NCI-H526 (cell line): ENCODE measurements at regions not wholly inside any gene's neighbourhood (a gene's known extent, or its start where the extent isn't known, plus 50 kb on each side); places are given as distances from the start of the nearest gene placed in this dataset.
"Not testable (repeated sequence)": the region's sequence is repeated elsewhere in the genome, so short reads cannot be mapped to it uniquely, and the experiment has no call there.

Experiments used
- DNase-seq, 2 experiments: peaks; one replicate each; lab custom pipeline; 2025; lab: John Stamatoyannopoulos, UW

GRCh38 chr10:16231734-16232435 lies 204.9 kb upstream of the PTER start:
- DNase-seq = no peak

- no peak for DNase-seq
Measured at GRCh38 chr10:16232441-16232840, 204.4 kb upstream of the PTER start.

- no peak for DNase-seq
Measured at GRCh38 chr10:16234916-16235315, 201.9 kb upstream of the PTER start.

- no peak for DNase-seq
Measured at GRCh38 chr10:16242446-16242845, 194.4 kb upstream of the PTER start.

- no peak for DNase-seq
Measured at GRCh38 chr10:16242859-16243613, 193.8 kb upstream of the PTER start.

GRCh38 chr10:16250136-16250535 lies 186.7 kb upstream of the PTER start:
- not testable (repeated sequence) for DNase-seq

GRCh38 chr10:16256336-16256735 lies 180.5 kb upstream of the PTER start:
- no peak for DNase-seq

- no peak for DNase-seq
Measured at GRCh38 chr10:16258291-16259040, 178.3 kb upstream of the PTER start.

- DNase-seq = no peak
Measured at GRCh38 chr10:16259726-16260125, 177.1 kb upstream of the PTER start.

- DNase-seq = no peak
Measured at GRCh38 chr10:16260388-16260787, 176.4 kb upstream of the PTER start.

- DNase-seq = no peak
Measured at GRCh38 chr10:16271571-16271970, 165.2 kb upstream of the PTER start.

- DNase-seq = no peak
Measured at GRCh38 chr10:16274911-16275310, 161.9 kb upstream of the PTER start.

GRCh38 chr10:16280595-16280994 lies 156.2 kb upstream of the PTER start:
- no peak for DNase-seq

GRCh38 chr10:16292366-16292765 lies 144.4 kb upstream of the PTER start:
- DNase-seq = no peak

- DNase-seq = no peak
Measured at GRCh38 chr10:16297069-16297468, 139.7 kb upstream of the PTER start.

- no peak for DNase-seq
Measured at GRCh38 chr10:16297642-16298041, 139.2 kb upstream of the PTER start.

GRCh38 chr10:16304311-16304710 lies 132.5 kb upstream of the PTER start:
- no peak for DNase-seq

- DNase-seq = no peak
Measured at GRCh38 chr10:16310440-16310839, 126.4 kb upstream of the PTER start.

- no peak for DNase-seq
Measured at GRCh38 chr10:16314259-16314658, 122.6 kb upstream of the PTER start.

GRCh38 chr10:16316733-16317390 lies 119.9 kb upstream of the PTER start:
- no peak for DNase-seq

- DNase-seq = no peak
Measured at GRCh38 chr10:16341637-16342036, 95.2 kb upstream of the PTER start.

GRCh38 chr10:16348891-16349290 lies 87.9 kb upstream of the PTER start:
- no peak for DNase-seq
